MM.1S (cell line): ENCODE measurements at regions not wholly inside any gene's neighbourhood (a gene's known extent, or its start where the extent isn't known, plus 50 kb on each side); places are given as distances from the start of the nearest gene placed in this dataset.

ENCODE experiments used
- DNase-seq: peaks from one replicate; pipeline ENCODE4 v3.0.0-alpha.2; 2015
- H2AFZ ChIP-seq: fragments of 300-600 bp; sonication (generic); 2 replicates; pipeline ENCODE4 v1.6.0; 2016; ENCODE audit warnings: antibody characterized with exemption, low read length
- H3F3A ChIP-seq: fragments of 300-600 bp; sonication (generic); 2 replicates; pipeline ENCODE4 v1.6.1; 2016; ENCODE audit warnings: mild to moderate bottlenecking, antibody characterized with exemption, low read length, moderate library complexity, mixed read lengths; ENCODE audit not compliant: insufficient read depth
- H3K27ac ChIP-seq: fragments of 300-600 bp; sonication (generic); 2 replicates; pipeline ENCODE4 v1.5.1; 2016; ENCODE audit warnings: mild to moderate bottlenecking, low read length
- H3K27me3 ChIP-seq: fragments of 300-600 bp; sonication (generic); replicated peaks from 2 replicates; pipeline ENCODE4 v1.6.0; 2016; ENCODE audit warnings: low read length; ENCODE audit not compliant: insufficient read depth
- H3K36me3 ChIP-seq: fragments of 300-600 bp; sonication (generic); replicated peaks from 2 replicates; pipeline ENCODE4 v1.6.1; 2016; ENCODE audit warnings: mild to moderate bottlenecking, low read length, mixed read lengths; ENCODE audit not compliant: insufficient read depth
- H3K4me1 ChIP-seq: fragments of 300-600 bp; sonication (generic); 2 replicates; pipeline ENCODE4 v1.6.1; 2016; ENCODE audit warnings: low read length, mixed read lengths
- H3K4me2 ChIP-seq: fragments of 300-600 bp; sonication (generic); 2 replicates; pipeline ENCODE4 v1.6.0; 2016; ENCODE audit warnings: low read depth, low read length
- H3K4me3 ChIP-seq: fragments of 300-600 bp; sonication (generic); 2 replicates; pipeline ENCODE4 v1.5.1; 2016; ENCODE audit warnings: low read length, mixed read lengths
- H3K79me2 ChIP-seq: fragments of 300-600 bp; sonication (generic); 2 replicates; pipeline ENCODE4 v1.6.1; 2016; ENCODE audit warnings: mixed run types, low read length, mixed read lengths
- H3K9ac ChIP-seq: fragments of 300-600 bp; sonication (generic); 2 replicates; pipeline ENCODE4 v1.6.1; 2016; ENCODE audit warnings: low read length, mixed read lengths
- H3K9me2 ChIP-seq: fragments of 300-600 bp; sonication (generic); replicated peaks from 2 replicates; pipeline ENCODE4 v1.6.1; 2016; ENCODE audit warnings: mild to moderate bottlenecking, low read length, mixed read lengths; ENCODE audit not compliant: insufficient read depth
- H3K9me3 ChIP-seq: fragments of 300-600 bp; sonication (generic); replicated peaks from 2 replicates; pipeline ENCODE4 v1.6.1; 2016; ENCODE audit warnings: mild to moderate bottlenecking, low read length, mixed read lengths; ENCODE audit not compliant: insufficient read depth
- H4K20me1 ChIP-seq: fragments of 300-600 bp; sonication (generic); 2 replicates; pipeline ENCODE4 v1.6.1; 2016; ENCODE audit warnings: mild to moderate bottlenecking, low read length, moderate library complexity, mixed read lengths; ENCODE audit not compliant: insufficient read depth
- EZH2 ChIP-seq: fragments of 300-600 bp; sonication (generic); optimal IDR thresholded peaks from 2 replicates; pipeline ENCODE3; 2017; ENCODE audit warnings: low read depth, mild to moderate bottlenecking, antibody characterized with exemption, low read length, mixed read lengths
- EZH2phosphoT487 ChIP-seq: fragments of 300-600 bp; sonication (generic); IDR thresholded peaks from 2 replicates; pipeline ENCODE4 v1.6.1; 2018; ENCODE audit warnings: antibody characterized with exemption, low read length
- TF ChIP-seq, protein P1 (sequence below): fragments of 300-600 bp; sonication (generic); IDR thresholded peaks from 2 replicates; pipeline ENCODE4 v1.5.1; 2016; ENCODE audit warnings: antibody characterized with exemption, low read length, mixed read lengths

DNA sequence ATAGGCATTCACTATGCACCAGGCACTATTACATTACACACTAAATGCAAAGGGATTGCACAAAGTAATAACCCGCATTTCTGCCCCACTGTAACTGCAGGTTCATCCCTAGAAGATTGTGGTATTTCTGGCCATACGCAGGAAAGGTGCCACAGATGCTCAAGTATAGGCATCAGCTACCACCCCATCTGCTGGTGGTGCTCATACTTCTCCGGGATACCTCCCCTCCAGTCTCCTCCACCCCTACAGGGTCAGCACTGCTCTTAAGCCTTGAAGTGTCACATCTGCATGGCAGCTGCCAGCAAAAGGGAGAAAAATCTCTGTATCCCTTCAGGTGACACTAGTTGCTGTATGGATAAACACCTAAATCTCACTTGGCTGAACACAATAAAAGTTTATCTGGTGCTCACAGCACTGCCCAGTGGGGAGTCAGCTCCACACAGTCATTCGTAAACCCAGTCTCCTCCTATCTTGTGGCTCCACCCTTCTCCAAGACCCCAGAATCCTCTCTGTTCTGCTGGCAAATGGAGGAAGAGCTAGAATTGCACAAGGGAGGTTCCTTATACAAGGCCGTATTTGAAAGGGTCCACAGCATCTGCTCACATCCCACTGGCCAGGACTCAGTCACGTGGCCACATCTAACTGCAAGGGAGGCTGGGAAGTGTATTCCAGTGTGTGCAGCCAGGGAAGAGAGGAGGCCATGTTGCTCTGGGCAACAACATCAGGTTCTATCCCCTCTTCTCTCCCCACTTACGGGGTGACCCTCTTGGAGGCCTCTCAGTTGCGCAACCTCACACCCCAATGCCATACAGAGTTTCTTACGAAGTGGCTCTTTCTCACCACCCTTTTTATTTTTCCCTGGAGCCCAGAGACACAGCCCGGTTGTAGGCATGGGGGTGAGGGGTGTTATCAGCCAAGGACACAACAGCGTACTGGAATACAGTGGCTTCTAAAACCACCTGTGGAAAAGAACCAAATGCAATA, 114.7 kb downstream of the BUD13 start:
- DNase-seq = no peak
- H2AFZ ChIP-seq = no peak overlapping the region

GRCh38 chr11:116656011-116656410, 116.8 kb downstream of the BUD13 start:
- Histone ChIP-seq H4K20me1 (no peaks in the 10 kb centered on the region), H3F3A (no peaks in the 10 kb centered on the region), H3K9ac (no peak overlapping the region), H3K4me3 (no peak overlapping the region), H2AFZ (no peak overlapping the region), H3K4me2 (no peak overlapping the region), H3K9me3 (no peaks in the 10 kb centered on the region), H3K27me3 (no peaks in the 10 kb centered on the region), H3K9me2 (no peaks in the 10 kb centered on the region), H3K27ac (no peak overlapping the region), H3K4me1 (no peaks in the 10 kb centered on the region), H3K79me2 (no peaks in the 10 kb centered on the region), H3K36me3 (no peaks in the 10 kb centered on the region)
- TF ChIP-seq EZH2 (no peak), EZH2phosphoT487 (no peak)
- TF ChIP-seq, protein P1, sequence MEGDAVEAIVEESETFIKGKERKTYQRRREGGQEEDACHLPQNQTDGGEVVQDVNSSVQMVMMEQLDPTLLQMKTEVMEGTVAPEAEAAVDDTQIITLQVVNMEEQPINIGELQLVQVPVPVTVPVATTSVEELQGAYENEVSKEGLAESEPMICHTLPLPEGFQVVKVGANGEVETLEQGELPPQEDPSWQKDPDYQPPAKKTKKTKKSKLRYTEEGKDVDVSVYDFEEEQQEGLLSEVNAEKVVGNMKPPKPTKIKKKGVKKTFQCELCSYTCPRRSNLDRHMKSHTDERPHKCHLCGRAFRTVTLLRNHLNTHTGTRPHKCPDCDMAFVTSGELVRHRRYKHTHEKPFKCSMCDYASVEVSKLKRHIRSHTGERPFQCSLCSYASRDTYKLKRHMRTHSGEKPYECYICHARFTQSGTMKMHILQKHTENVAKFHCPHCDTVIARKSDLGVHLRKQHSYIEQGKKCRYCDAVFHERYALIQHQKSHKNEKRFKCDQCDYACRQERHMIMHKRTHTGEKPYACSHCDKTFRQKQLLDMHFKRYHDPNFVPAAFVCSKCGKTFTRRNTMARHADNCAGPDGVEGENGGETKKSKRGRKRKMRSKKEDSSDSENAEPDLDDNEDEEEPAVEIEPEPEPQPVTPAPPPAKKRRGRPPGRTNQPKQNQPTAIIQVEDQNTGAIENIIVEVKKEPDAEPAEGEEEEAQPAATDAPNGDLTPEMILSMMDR = no peak
- no peak for DNase-seq

More for the DNA sequence above, 114.7 kb downstream of the BUD13 start:
- Histone ChIP-seq H3K9ac (no peak overlapping the region), H3K9me2 (no peaks in the 10 kb centered on the region), H3K4me1 (no peaks in the 10 kb centered on the region), H3K4me2 (no peak overlapping the region), H3K27ac (no peak overlapping the region), H3K79me2 (no peaks in the 10 kb centered on the region), H3F3A (no peaks in the 10 kb centered on the region), H3K4me3 (no peak overlapping the region), H3K36me3 (no peaks in the 10 kb centered on the region), H4K20me1 (no peaks in the 10 kb centered on the region), H3K27me3 (no peaks in the 10 kb centered on the region), H3K9me3 (no peaks in the 10 kb centered on the region)
- TF ChIP-seq EZH2phosphoT487 (no peak), EZH2 (no peak)
- TF ChIP-seq, protein P1 = no peak

DNA sequence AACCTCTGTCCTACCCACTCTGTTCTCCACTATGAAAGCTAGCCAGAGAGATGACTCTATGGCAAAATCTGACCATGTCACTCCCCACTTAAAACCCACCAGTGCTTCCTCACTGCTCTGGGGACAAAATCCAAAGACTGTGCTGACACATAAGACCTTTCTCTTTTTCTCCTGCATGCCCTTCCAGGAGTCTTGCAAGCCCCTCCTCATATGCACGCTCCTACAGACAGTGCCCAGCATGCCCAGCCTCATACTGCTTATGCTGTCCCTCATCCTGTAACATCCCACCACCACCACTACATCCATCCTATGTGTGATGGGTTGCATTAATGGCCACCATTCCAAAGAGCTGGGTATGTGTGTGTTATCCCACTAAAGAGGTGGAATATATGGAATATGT, 118.3 kb downstream of the BUD13 start:
- H3K9me2 ChIP-seq = no peaks in the 10 kb centered on the region

More for the DNA sequence above, 118.3 kb downstream of the BUD13 start:
- H3K27ac ChIP-seq = no peak overlapping the region
- no peak for DNase-seq
- H3K36me3 ChIP-seq = no peaks in the 10 kb centered on the region
- no peaks in the 10 kb centered on the region for H3K27me3 ChIP-seq
- no peaks in the 10 kb centered on the region for H3K4me1 ChIP-seq
- no peaks in the 10 kb centered on the region for H3K79me2 ChIP-seq
- H4K20me1 ChIP-seq = no peaks in the 10 kb centered on the region
- TF ChIP-seq EZH2phosphoT487 = no peak
- TF ChIP-seq EZH2 = no peak
- TF ChIP-seq, protein P1 = no peak
- H3F3A ChIP-seq = no peaks in the 10 kb centered on the region
- H3K9ac ChIP-seq = no peak overlapping the region
- H2AFZ ChIP-seq = no peak overlapping the region
- no peak overlapping the region for H3K4me3 ChIP-seq
- H3K9me3 ChIP-seq = no peaks in the 10 kb centered on the region
- H3K4me2 ChIP-seq = no peak overlapping the region
